Hematopoietic multipotent progenitor cell treated with erythropoietin and hydrocortisone succinate and interleukin-3 and kit ligand, for 4 days (in vitro differentiated cells): ENCODE measurements at regions not wholly inside any gene's neighbourhood (a gene's known extent, or its start where the extent isn't known, plus 50 kb on each side); places are given as distances from the start of the nearest gene placed in this dataset.
A peak's percentile ranks its signal among the peaks of the same experiment; 100 is the strongest.

ENCODE experiments used
- DNase-seq: peaks from one replicate; pipeline ENCODE4 v3.0.0-alpha.2; 2015

- no peak for DNase-seq
Measured at GRCh38 chr12:25835385-25835784, 123.1 kb upstream of the RASSF8 start.

GRCh38 chr12:25838007-25838406, 120.5 kb upstream of the RASSF8 start:
- no peak for DNase-seq

- DNase-seq, result peak; percentile 13
Measured at GRCh38 chr12:25839470-25839869, 119.0 kb upstream of the RASSF8 start.

- peak; percentile 6 for DNase-seq
Measured at GRCh38 chr12:25840678-25841465, 117.6 kb upstream of the RASSF8 start.

GRCh38 chr12:25842254-25842653, 116.2 kb upstream of the RASSF8 start:
- no peak for DNase-seq

GRCh38 chr12:25843976-25844375, 114.5 kb upstream of the RASSF8 start:
- DNase-seq, result peak; percentile 56

GRCh38 chr12:25845415-25845814, 113.1 kb upstream of the RASSF8 start:
- no peak for DNase-seq

- no peak for DNase-seq
Measured at GRCh38 chr12:25852792-25853191, 105.7 kb upstream of the RASSF8 start.

- DNase-seq, result no peak
Measured at GRCh38 chr12:25853316-25854095, 105.0 kb upstream of the RASSF8 start.

- DNase-seq, result no peak
Measured at GRCh38 chr12:25854991-25855390, 103.5 kb upstream of the RASSF8 start.

GRCh38 chr12:25855716-25856115, 102.8 kb upstream of the RASSF8 start:
- DNase-seq, result no peak

- DNase-seq, result no peak
Measured at GRCh38 chr12:25859976-25860375, 98.5 kb upstream of the RASSF8 start.

- no peak for DNase-seq
Measured at GRCh38 chr12:25861226-25861625, 97.3 kb upstream of the RASSF8 start.

GRCh38 chr12:25864306-25865276, 93.9 kb upstream of the RASSF8 start:
- DNase-seq, result no peak

GRCh38 chr12:25866586-25867378, 91.7 kb upstream of the RASSF8 start:
- DNase-seq, result no peak

GRCh38 chr12:25868193-25868592, 90.3 kb upstream of the RASSF8 start:
- no peak for DNase-seq

- no peak for DNase-seq
Measured at GRCh38 chr12:25872137-25872536, 86.3 kb upstream of the RASSF8 start.

- DNase-seq, result no peak
Measured at GRCh38 chr12:25875661-25876060, 82.8 kb upstream of the RASSF8 start.

GRCh38 chr12:25876383-25877045, 82.0 kb upstream of the RASSF8 start:
- no peak for DNase-seq

GRCh38 chr12:25877446-25877845, 81.0 kb upstream of the RASSF8 start:
- no peak for DNase-seq

GRCh38 chr12:25882266-25882665, 76.2 kb upstream of the RASSF8 start:
- DNase-seq, result no peak
